ENCODE measurements at regions not wholly inside any gene's neighbourhood (a gene's known extent, or its start where the extent isn't known, plus 50 kb on each side); places are given as distances from the start of the nearest gene placed in this dataset.

GRCh38 chr3:187568171-187568570, 102.0 kb downstream of the SST start:
- H3K9ac ChIP-seq (ENCODE audit: insufficient read depth, low read length, poor library complexity, severe bottlenecking): no peak overlapping the region
- Mint-ChIP-seq H3K27ac (no peak overlapping the region), H3K36me3 (no peaks in the 10 kb centered on the region), H3K4me1 (no peaks in the 10 kb centered on the region), H3K27me3 (ENCODE audit: low read depth in 3 of 3) (peaks cover 1 to 3% (median 2%) of the 10 kb centered on the region in 3 donors), H3K9me3 (no peaks in the 10 kb centered on the region), H3K4me3 (no peak overlapping the region)
- no peak overlapping the region for H3K4me2 ChIP-seq (replicated peaks; ENCODE audit: extremely low read depth, low read length, poor library complexity, severe bottlenecking)
- DNase-seq: no peak
- 100% methylated on average over 4 of the region's 4 CpGs for WGBS (ENCODE audit: insufficient coverage)
- no peak for TF ChIP-seq CTCF (IDR thresholded peaks at IDR 0.05)
- no peaks in the 10 kb centered on the region for H4K20me1 ChIP-seq (ENCODE audit: insufficient read depth, low read length)
- no peak overlapping the region for H3K4me3 ChIP-seq (replicated peaks in 1 of 3; ENCODE audit: low read depth in 2 of 3, low read length in 3 of 3)
- H3K9me3 ChIP-seq (replicated peaks in 1 of 2; ENCODE audit: control insufficient read depth in 1 of 2, insufficient read depth in 1 of 2, low read length in 2 of 2): no peaks in the 10 kb centered on the region
- H3K27ac ChIP-seq (ENCODE audit: low read depth in 1 of 2, low read length in 2 of 2): no peak overlapping the region
- no peaks in the 10 kb centered on the region for H3K36me3 ChIP-seq (replicated peaks in 1 of 2; ENCODE audit: control insufficient read depth in 1 of 2, insufficient read depth in 2 of 2, low read length in 2 of 2)
- H3K27me3 ChIP-seq (ENCODE audit: control insufficient read depth in 2 of 2, insufficient read depth in 2 of 2, low read length in 2 of 2): no peaks in the 10 kb centered on the region
- no peaks in the 10 kb centered on the region for H3K4me1 ChIP-seq (ENCODE audit: control insufficient read depth in 1 of 2, insufficient read depth in 2 of 2, low read length in 2 of 2)
- intact Hi-C loops (cut with micrococcal nuclease): no loop called here
- H2AFZ ChIP-seq (ENCODE audit: insufficient read depth, low read depth, low read length, poor library complexity, severe bottlenecking): no peak overlapping the region
- H3K79me2 ChIP-seq (ENCODE audit: insufficient read depth, low read length): no peaks in the 10 kb centered on the region

- Histone ChIP-seq H3K9ac (ENCODE audit: insufficient read depth, low read length, poor library complexity, severe bottlenecking) (no peak overlapping the region), H3K4me2 (replicated peaks; ENCODE audit: extremely low read depth, low read length, poor library complexity, severe bottlenecking) (no peak overlapping the region), H4K20me1 (ENCODE audit: insufficient read depth, low read length) (no peaks in the 10 kb centered on the region), H3K4me1 (ENCODE audit: control insufficient read depth in 1 of 2, insufficient read depth in 2 of 2, low read length in 2 of 2) (no peaks in the 10 kb centered on the region), H3K4me3 (replicated peaks in 1 of 3; ENCODE audit: low read depth in 2 of 3, low read length in 3 of 3) (no peak overlapping the region), H3K36me3 (replicated peaks in 1 of 2; ENCODE audit: control insufficient read depth in 1 of 2, insufficient read depth in 2 of 2, low read length in 2 of 2) (no peaks in the 10 kb centered on the region), H3K79me2 (ENCODE audit: insufficient read depth, low read length) (no peaks in the 10 kb centered on the region), H3K27me3 (ENCODE audit: control insufficient read depth in 2 of 2, insufficient read depth in 2 of 2, low read length in 2 of 2) (no peaks in the 10 kb centered on the region), H3K9me3 (replicated peaks in 1 of 2; ENCODE audit: control insufficient read depth in 1 of 2, insufficient read depth in 1 of 2, low read length in 2 of 2) (no peaks in the 10 kb centered on the region), H3K27ac (ENCODE audit: low read depth in 1 of 2, low read length in 2 of 2) (no peak overlapping the region), H2AFZ (ENCODE audit: insufficient read depth, low read depth, low read length, poor library complexity, severe bottlenecking) (no peak overlapping the region)
- no peaks in the 10 kb centered on the region for H3K36me3 Mint-ChIP-seq
- no peaks in the 10 kb centered on the region for H3K9me3 Mint-ChIP-seq
- H3K4me3 Mint-ChIP-seq: no peak overlapping the region
- DNase-seq: no peak
- no peak for TF ChIP-seq CTCF (IDR thresholded peaks at IDR 0.05)
- WGBS (ENCODE audit: insufficient coverage): no CpG with 5 or more reads among the region's 2 CpGs
- H3K27me3 Mint-ChIP-seq (ENCODE audit: low read depth in 3 of 3): peaks cover 1 to 3% (median 2%) of the 10 kb centered on the region in 3 donors
- intact Hi-C loops (cut with micrococcal nuclease): no loop called here
- no peaks in the 10 kb centered on the region for H3K4me1 Mint-ChIP-seq
- H3K27ac Mint-ChIP-seq: no peak overlapping the region
Measured at GRCh38 chr3:187567661-187568121, 102.5 kb downstream of the SST start.
